Cardiac muscle cell (in vitro differentiated cells and primary cell): ENCODE measurements at regions not wholly inside any gene's neighbourhood (a gene's known extent, or its start where the extent isn't known, plus 50 kb on each side); places are given as distances from the start of the nearest gene placed in this dataset.

Experiments used
- DNase-seq, 2 donors: peaks; one replicate each; pipeline versions ENCODE4 v3.0.0 to v3.0.0-alpha.2; 2010 to 2017; ENCODE audit warnings: low read depth in 1 of 2, low spot score in 1 of 2
- H3K27ac ChIP-seq: fragments of 200-600 bp; sonication (generic); 2 replicates; pipeline ENCODE4 v1.5.1; 2016
- H3K27me3 ChIP-seq: fragments of 200-600 bp; sonication (generic); 2 replicates; pipeline ENCODE4 v1.6.0; 2016; ENCODE audit warnings: control low read depth
- H3K36me3 ChIP-seq: fragments of 200-600 bp; sonication (generic); 2 replicates; pipeline ENCODE4 v1.5.1; 2016; ENCODE audit warnings: control low read depth
- H3K4me1 ChIP-seq: fragments of 200-600 bp; sonication (generic); 2 replicates; pipeline ENCODE4 v1.8.1; 2017; ENCODE audit warnings: low read depth, mild to moderate bottlenecking, mixed run types
- H3K4me3 ChIP-seq: fragments of 200-600 bp; sonication (generic); 2 replicates; pipeline ENCODE4 v1.5.1; 2016; ENCODE audit warnings: mild to moderate bottlenecking
- H3K9me3 ChIP-seq: fragments of 200-600 bp; sonication (generic); 2 replicates; pipeline ENCODE4 v1.5.1; 2017; ENCODE audit warnings: low read depth, mild to moderate bottlenecking, control low read depth
- TF ChIP-seq, protein P1 (sequence below): IDR thresholded peaks from 2 replicates; pipeline ENCODE4 v1.5.1; 2012; ENCODE audit warnings: low read depth, mild to moderate bottlenecking, low read length

DNA sequence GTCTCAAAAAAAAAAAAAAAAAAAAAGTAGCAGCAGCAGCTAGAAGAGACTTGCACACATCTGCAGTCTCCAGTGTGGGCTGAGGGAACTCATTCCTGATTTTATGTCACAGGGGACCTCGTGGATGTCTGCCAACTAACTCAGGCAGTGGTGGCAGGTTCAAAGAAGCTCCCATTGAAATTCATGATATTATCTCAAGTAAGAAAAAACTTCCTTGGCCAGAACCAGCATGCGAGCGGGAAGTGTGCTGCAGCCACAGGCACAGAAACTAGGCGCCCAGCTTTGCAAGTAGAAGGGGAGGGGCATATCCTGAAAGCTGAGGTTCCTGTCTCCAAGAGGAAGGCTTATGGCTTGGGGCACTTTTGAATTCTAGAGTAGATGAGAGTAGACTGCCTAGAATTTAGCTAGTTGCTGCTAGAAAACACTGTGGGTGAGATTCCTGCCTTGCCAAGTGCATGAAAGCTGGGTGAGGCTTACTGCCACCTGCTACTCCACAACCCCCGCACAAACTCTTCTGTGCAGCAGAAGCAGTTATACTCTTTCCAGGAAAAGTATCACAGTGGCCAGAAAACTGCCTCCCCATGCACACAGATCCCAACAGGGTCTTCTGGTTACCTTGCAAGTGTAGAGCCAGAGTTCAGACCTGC is 603.8 kb upstream of the CA10 start:
- no peak overlapping the region for H3K4me3 ChIP-seq
- no peak overlapping the region for H3K27ac ChIP-seq
- no peaks in the 10 kb centered on the region for H3K27me3 ChIP-seq
- no peak for DNase-seq
- H3K4me1 ChIP-seq = no peaks in the 10 kb centered on the region
- H3K36me3 ChIP-seq = no peaks in the 10 kb centered on the region
- TF ChIP-seq, protein P1, sequence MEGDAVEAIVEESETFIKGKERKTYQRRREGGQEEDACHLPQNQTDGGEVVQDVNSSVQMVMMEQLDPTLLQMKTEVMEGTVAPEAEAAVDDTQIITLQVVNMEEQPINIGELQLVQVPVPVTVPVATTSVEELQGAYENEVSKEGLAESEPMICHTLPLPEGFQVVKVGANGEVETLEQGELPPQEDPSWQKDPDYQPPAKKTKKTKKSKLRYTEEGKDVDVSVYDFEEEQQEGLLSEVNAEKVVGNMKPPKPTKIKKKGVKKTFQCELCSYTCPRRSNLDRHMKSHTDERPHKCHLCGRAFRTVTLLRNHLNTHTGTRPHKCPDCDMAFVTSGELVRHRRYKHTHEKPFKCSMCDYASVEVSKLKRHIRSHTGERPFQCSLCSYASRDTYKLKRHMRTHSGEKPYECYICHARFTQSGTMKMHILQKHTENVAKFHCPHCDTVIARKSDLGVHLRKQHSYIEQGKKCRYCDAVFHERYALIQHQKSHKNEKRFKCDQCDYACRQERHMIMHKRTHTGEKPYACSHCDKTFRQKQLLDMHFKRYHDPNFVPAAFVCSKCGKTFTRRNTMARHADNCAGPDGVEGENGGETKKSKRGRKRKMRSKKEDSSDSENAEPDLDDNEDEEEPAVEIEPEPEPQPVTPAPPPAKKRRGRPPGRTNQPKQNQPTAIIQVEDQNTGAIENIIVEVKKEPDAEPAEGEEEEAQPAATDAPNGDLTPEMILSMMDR = no peak
- H3K9me3 ChIP-seq = no peaks in the 10 kb centered on the region

DNA sequence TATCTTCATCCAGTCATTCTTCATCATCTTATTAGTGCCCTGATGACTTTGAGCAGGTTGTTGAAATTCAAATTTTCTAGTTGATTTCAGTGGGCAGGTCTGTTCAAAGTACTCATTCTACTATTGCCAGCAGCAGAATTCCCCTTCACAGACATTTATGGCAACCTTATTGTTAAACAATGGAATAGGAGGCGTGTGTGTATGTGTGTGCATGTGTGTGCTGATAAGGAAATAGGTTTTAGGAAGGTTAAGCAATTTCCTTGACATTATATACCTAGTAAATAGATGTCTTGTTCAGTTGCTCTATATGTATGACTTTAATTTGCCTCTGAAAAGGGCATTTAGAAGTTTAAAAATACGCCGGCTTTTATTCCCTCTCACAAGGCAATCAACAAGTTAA is 601.4 kb upstream of the CA10 start:
- TF ChIP-seq, protein P1 = no peak
- H3K27ac ChIP-seq = no peak overlapping the region
- no peak overlapping the region for H3K4me3 ChIP-seq

DNA sequence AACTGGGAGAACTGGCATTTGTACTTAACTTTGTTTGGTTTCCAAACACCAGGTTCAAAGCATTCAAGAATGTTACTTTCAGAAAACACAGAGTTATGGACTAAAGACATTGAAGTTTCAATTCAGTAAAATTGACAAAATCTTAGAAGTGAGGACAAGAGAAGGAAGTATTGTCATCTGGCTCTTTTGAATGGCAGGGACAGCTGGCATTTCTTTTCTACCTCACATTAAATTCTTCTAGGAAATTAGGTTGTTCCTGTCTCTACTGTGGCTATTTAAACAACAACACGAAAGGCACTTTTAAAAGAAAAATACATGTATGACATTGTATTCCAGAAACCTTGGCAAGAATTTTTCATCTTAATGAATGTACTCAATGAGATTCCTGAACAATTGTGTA is 600.0 kb upstream of the CA10 start:
- H3K4me3 ChIP-seq = no peak overlapping the region
- H3K4me1 ChIP-seq = no peaks in the 10 kb centered on the region
- H3K36me3 ChIP-seq = no peaks in the 10 kb centered on the region
- no peaks in the 10 kb centered on the region for H3K9me3 ChIP-seq
- TF ChIP-seq, protein P1 = no peak
- no peak for DNase-seq
- no peak overlapping the region for H3K27ac ChIP-seq
- no peaks in the 10 kb centered on the region for H3K27me3 ChIP-seq

More for the DNA sequence above, 601.4 kb upstream of the CA10 start:
- no peaks in the 10 kb centered on the region for H3K36me3 ChIP-seq
- no peaks in the 10 kb centered on the region for H3K9me3 ChIP-seq
- DNase-seq = no peak
- H3K27me3 ChIP-seq = no peaks in the 10 kb centered on the region
- H3K4me1 ChIP-seq = no peaks in the 10 kb centered on the region

DNA sequence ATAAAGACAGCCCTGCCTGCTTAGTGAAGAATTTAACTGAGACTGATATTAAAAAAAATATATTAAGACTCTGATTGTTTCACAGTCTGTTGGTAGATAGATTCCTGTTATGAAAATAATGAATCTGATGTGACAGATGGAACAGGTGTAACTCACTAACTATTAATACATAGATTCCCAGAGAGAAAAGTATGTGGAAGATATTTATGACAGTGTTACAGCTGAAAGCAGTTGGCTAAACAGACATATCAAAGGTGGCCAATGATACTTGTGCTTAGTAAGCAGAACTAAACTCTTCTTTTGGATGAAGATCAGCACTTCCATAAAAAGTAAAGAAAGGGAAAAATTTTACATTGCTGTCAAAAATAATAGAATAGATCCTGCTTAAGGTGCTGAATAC is 598.2 kb upstream of the CA10 start:
- Histone ChIP-seq H3K4me3 (no peak overlapping the region), H3K4me1 (no peaks in the 10 kb centered on the region), H3K27ac (no peak overlapping the region), H3K36me3 (no peaks in the 10 kb centered on the region), H3K9me3 (no peaks in the 10 kb centered on the region), H3K27me3 (no peaks in the 10 kb centered on the region)
- DNase-seq = no peak
- TF ChIP-seq, protein P1 = no peak

DNA sequence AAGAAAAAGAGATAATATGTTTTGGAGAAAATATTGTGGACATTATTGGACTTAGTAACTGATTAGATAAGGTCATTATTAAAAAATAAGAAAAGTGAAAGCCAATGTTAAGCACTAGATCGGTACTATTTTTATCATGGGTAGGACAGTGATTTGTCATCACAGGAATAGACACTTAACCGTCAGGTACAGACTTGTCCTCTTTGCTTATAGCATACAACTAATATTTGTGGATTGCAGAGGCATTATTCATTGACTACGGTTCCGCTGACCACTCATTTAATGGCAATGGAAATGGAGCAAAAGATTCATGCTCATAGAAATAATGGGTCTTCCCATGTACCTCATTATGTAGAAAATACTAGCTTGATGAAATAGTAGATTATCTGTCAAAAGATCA is 596.3 kb upstream of the CA10 start:
- no peak overlapping the region for H3K27ac ChIP-seq
- no peaks in the 10 kb centered on the region for H3K4me1 ChIP-seq
- no peaks in the 10 kb centered on the region for H3K9me3 ChIP-seq
- no peaks in the 10 kb centered on the region for H3K36me3 ChIP-seq
- no peak for DNase-seq
- H3K27me3 ChIP-seq = no peaks in the 10 kb centered on the region
- TF ChIP-seq, protein P1 = no peak
- no peak overlapping the region for H3K4me3 ChIP-seq
